Bronchial epithelial cell (primary cell): ENCODE measurements at regions not wholly inside any gene's neighbourhood (a gene's known extent, or its start where the extent isn't known, plus 50 kb on each side); places are given as distances from the start of the nearest gene placed in this dataset.

Experiments
- DNase-seq: peaks from one replicate; pipeline ENCODE4 v3.0.0-alpha.2; 2010; ENCODE audit warnings: low read depth
- FAIRE-seq: peaks from 2 replicates; lab custom pipeline; 2011; peaks lifted over from hg19 to GRCh38; lab: Jason Lieb, UNC
- H3K27me3 ChIP-seq: 2 replicates; pipeline ENCODE4 v1.5.1; 2011; ENCODE audit warnings: low read length; ENCODE audit not compliant: control insufficient read depth, insufficient read depth
- H3K36me3 ChIP-seq: 2 replicates; pipeline ENCODE4 v1.5.1; 2011; ENCODE audit warnings: low read length; ENCODE audit not compliant: control insufficient read depth, insufficient read depth
- H3K4me3 ChIP-seq: 2 replicates; pipeline ENCODE4 v1.5.1; 2011; ENCODE audit warnings: mild to moderate bottlenecking, low read depth, low read length, control low read depth
- CTCF ChIP-seq: IDR thresholded peaks from 2 replicates; pipeline ENCODE4 v1.5.1; 2011; ENCODE audit warnings: mild to moderate bottlenecking, moderate library complexity, low read length, control low read depth, inconsistent platforms; ENCODE audit not compliant: insufficient read depth, severe bottlenecking

GRCh38 chr2:82084679-82085392 lies 1780.3 kb upstream of the LRRTM1 start:
- no peaks in the 10 kb centered on the region for H3K36me3 ChIP-seq
- DNase-seq (no peak), FAIRE-seq (no peak)
- H3K27me3 ChIP-seq = no peaks in the 10 kb centered on the region
- no peak overlapping the region for H3K4me3 ChIP-seq
- no peak for TF ChIP-seq CTCF

GRCh38 chr2:82075875-82076274 lies 1771.3 kb upstream of the LRRTM1 start:
- no peaks in the 10 kb centered on the region for H3K36me3 ChIP-seq
- FAIRE-seq (no peak), DNase-seq (no peak)
- H3K27me3 ChIP-seq = no peaks in the 10 kb centered on the region
- no peak for TF ChIP-seq CTCF
- H3K4me3 ChIP-seq = no peak overlapping the region

GRCh38 chr2:82062463-82062862 lies 1757.9 kb upstream of the LRRTM1 start:
- H3K36me3 ChIP-seq = no peaks in the 10 kb centered on the region
- DNase-seq (no peak), FAIRE-seq (no peak)
- no peak overlapping the region for H3K4me3 ChIP-seq
- TF ChIP-seq CTCF = no peak
- H3K27me3 ChIP-seq = no peaks in the 10 kb centered on the region

GRCh38 chr2:82055846-82056245 lies 1751.3 kb upstream of the LRRTM1 start:
- Histone ChIP-seq H3K4me3 (no peak overlapping the region), H3K27me3 (no peaks in the 10 kb centered on the region), H3K36me3 (no peaks in the 10 kb centered on the region)
- no peak for FAIRE-seq
- TF ChIP-seq CTCF = no peak
- no peak for DNase-seq

- Histone ChIP-seq H3K27me3 (no peaks in the 10 kb centered on the region), H3K36me3 (no peaks in the 10 kb centered on the region), H3K4me3 (no peak overlapping the region)
- TF ChIP-seq CTCF = no peak
- DNase-seq = no peak
- no peak for FAIRE-seq
These were observed 1739.3 kb upstream of the LRRTM1 start for GRCh38 chr2:82043867-82044266.
